A673 (cell line): ENCODE measurements at regions not wholly inside any gene's neighbourhood (a gene's known extent, or its start where the extent isn't known, plus 50 kb on each side); places are given as distances from the start of the nearest gene placed in this dataset.

ENCODE experiments used
- EZH2 ChIP-seq: fragments of 200-600 bp; sonication (generic); IDR thresholded peaks from 2 replicates; pipeline ENCODE4 v1.6.1; 2017; ENCODE audit warnings: borderline replicate concordance, low read depth, mild to moderate bottlenecking, mixed read lengths, antibody characterized with exemption, low read length; ENCODE audit not compliant: poor library complexity, severe bottlenecking
- TF ChIP-seq, protein P1 (sequence below): fragments of 300-800, 200-600 bp; sonication (generic); conservative IDR thresholded peaks from 2 replicates; pipeline ENCODE4 v1.5.1; 2017; ENCODE audit warnings: low read depth, mild to moderate bottlenecking, antibody characterized with exemption, low read length, moderate library complexity, mixed read lengths

GRCh38 chr10:20616056-20616671 lies 280.9 kb downstream of the NEBL start:
- TF ChIP-seq, protein P1, sequence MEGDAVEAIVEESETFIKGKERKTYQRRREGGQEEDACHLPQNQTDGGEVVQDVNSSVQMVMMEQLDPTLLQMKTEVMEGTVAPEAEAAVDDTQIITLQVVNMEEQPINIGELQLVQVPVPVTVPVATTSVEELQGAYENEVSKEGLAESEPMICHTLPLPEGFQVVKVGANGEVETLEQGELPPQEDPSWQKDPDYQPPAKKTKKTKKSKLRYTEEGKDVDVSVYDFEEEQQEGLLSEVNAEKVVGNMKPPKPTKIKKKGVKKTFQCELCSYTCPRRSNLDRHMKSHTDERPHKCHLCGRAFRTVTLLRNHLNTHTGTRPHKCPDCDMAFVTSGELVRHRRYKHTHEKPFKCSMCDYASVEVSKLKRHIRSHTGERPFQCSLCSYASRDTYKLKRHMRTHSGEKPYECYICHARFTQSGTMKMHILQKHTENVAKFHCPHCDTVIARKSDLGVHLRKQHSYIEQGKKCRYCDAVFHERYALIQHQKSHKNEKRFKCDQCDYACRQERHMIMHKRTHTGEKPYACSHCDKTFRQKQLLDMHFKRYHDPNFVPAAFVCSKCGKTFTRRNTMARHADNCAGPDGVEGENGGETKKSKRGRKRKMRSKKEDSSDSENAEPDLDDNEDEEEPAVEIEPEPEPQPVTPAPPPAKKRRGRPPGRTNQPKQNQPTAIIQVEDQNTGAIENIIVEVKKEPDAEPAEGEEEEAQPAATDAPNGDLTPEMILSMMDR = no peak
- no peak for TF ChIP-seq EZH2
